CD4-positive, alpha-beta T cell treated with Interleukin-2 at 100 ng/mL for 4 hours (primary cell): ENCODE measurements at regions not wholly inside any gene's neighbourhood (a gene's known extent, or its start where the extent isn't known, plus 50 kb on each side); places are given as distances from the start of the nearest gene placed in this dataset.

ENCODE experiments used
- DNase-seq: peaks from one replicate; pipeline ENCODE4 v3.0.0-alpha.2; 2020; ENCODE audit warnings: low spot score

GRCh38 chr9:86795823-86796553 is 151.3 kb downstream of the GAS1 start:
- DNase-seq: no peak

GRCh38 chr9:86795047-86795442 is 152.3 kb downstream of the GAS1 start:
- no peak for DNase-seq

GRCh38 chr9:86794391-86795046 is 152.8 kb downstream of the GAS1 start:
- no peak for DNase-seq

GRCh38 chr9:86792136-86792535 is 155.2 kb downstream of the GAS1 start:
- no peak for DNase-seq

GRCh38 chr9:86790805-86791204 is 156.5 kb downstream of the GAS1 start:
- no peak for DNase-seq

GRCh38 chr9:86788456-86788855 is 158.8 kb downstream of the GAS1 start:
- no peak for DNase-seq

- DNase-seq: no peak
Measured at GRCh38 chr9:86783884-86784283, 163.4 kb downstream of the GAS1 start.

- DNase-seq: no peak
Measured at GRCh38 chr9:86782831-86783230, 164.5 kb downstream of the GAS1 start.

- no peak for DNase-seq
Measured at GRCh38 chr9:86778761-86779160, 168.5 kb downstream of the GAS1 start.

- DNase-seq: no peak
Measured at GRCh38 chr9:86775718-86776117, 171.6 kb downstream of the GAS1 start.

- DNase-seq: no peak
Measured at GRCh38 chr9:86774116-86774515, 173.2 kb downstream of the GAS1 start.

- DNase-seq: no peak
Measured at GRCh38 chr9:86773422-86773945, 173.8 kb downstream of the GAS1 start.

GRCh38 chr9:86772635-86772993 is 174.7 kb downstream of the GAS1 start:
- DNase-seq: no peak

- no peak for DNase-seq
Measured at GRCh38 chr9:86771941-86772634, 175.2 kb downstream of the GAS1 start.

- DNase-seq: no peak
Measured at GRCh38 chr9:86771420-86771819, 175.9 kb downstream of the GAS1 start.

GRCh38 chr9:86768709-86769108 is 178.6 kb downstream of the GAS1 start:
- no peak for DNase-seq

- no peak for DNase-seq
Measured at GRCh38 chr9:86768020-86768419, 179.3 kb downstream of the GAS1 start.

GRCh38 chr9:86767373-86767772 is 179.9 kb downstream of the GAS1 start:
- DNase-seq: no peak

GRCh38 chr9:86766912-86767311 is 180.4 kb downstream of the GAS1 start:
- DNase-seq: peak; percentile 2

- no peak for DNase-seq
Measured at GRCh38 chr9:86766511-86766910, 180.8 kb downstream of the GAS1 start.

- no peak for DNase-seq
Measured at GRCh38 chr9:86765746-86766430, 181.4 kb downstream of the GAS1 start.

- no peak for DNase-seq
Measured at GRCh38 chr9:86764671-86765343, 182.5 kb downstream of the GAS1 start.
